Tibial nerve (tissue), 4 donors: ENCODE measurements at regions not wholly inside any gene's neighbourhood (a gene's known extent, or its start where the extent isn't known, plus 50 kb on each side); places are given as distances from the start of the nearest gene placed in this dataset.

Experiments
- DNase-seq, 2 donors: peaks; one replicate each; pipeline ENCODE4 v3.0.0-alpha.2; 2019; ENCODE audit warnings: low spot score in 2 of 2
- H3K27ac ChIP-seq, 4 donors: fragments of 200-600 bp; sonication (generic) in 3 of 4; one replicate each; pipeline ENCODE4 v1.5.1; 2017 to 2019; ENCODE audit warnings: mild to moderate bottlenecking in 1 of 4
- H3K27me3 ChIP-seq, 2 donors: fragments of 200-600 bp; sonication (generic) in 1 of 2; one replicate each; pipeline versions ENCODE4 v1.5.1 to v1.6.0; 2017 to 2019
- H3K36me3 ChIP-seq, 3 donors: fragments of 200-600 bp; sonication (generic); one replicate each; pipeline ENCODE4 v1.5.1; 2018 to 2019
- H3K4me1 ChIP-seq, 4 donors: fragments of 200-600 bp; sonication (generic) in 3 of 4; one replicate each; pipeline ENCODE4 v1.5.1; 2017 to 2019
- H3K4me3 ChIP-seq, 4 donors: fragments of 200-600 bp; sonication (generic) in 3 of 4; one replicate each; pipeline ENCODE4 v1.5.1; 2017 to 2019; ENCODE audit warnings: mild to moderate bottlenecking in 1 of 4, moderate library complexity in 1 of 4
- H3K9me3 ChIP-seq, 4 donors: fragments of 200-600 bp; sonication (generic) in 3 of 4; one replicate each; pipeline ENCODE4 v1.5.1; 2017 to 2019
- EP300 ChIP-seq, 2 donors: sonication (generic); formaldehyde crosslinking; IDR thresholded peaks; one replicate each; pipeline ENCODE4 v1.6.1; 2017; ENCODE audit warnings: antibody characterized with exemption in 2 of 2, mild to moderate bottlenecking in 1 of 2
- POLR2A ChIP-seq, 2 donors: fragments of 450-650 bp; IDR thresholded peaks; one replicate each; pipeline ENCODE4 v1.6.1; 2017; ENCODE audit warnings: antibody characterized with exemption in 2 of 2, mild to moderate bottlenecking in 2 of 2, moderate library complexity in 2 of 2
- WGBS, 2 donors: methylation state at CpG; one replicate each; pipeline ENCODE4 v1.1.5; 2018; 5-methylcytosine and 5-hydroxymethylcytosine counted together
- TF ChIP-seq, protein P1 (sequence below), 5 experiments: fragments of 200-600 bp in 3 of 5; fragments of 450-650 bp in 2 of 5; sonication (generic) in 3 of 5; IDR thresholded peaks; one replicate each; pipeline ENCODE4 v1.5.1; 2016 to 2019; ENCODE audit warnings: antibody characterized with exemption in 5 of 5, mild to moderate bottlenecking in 3 of 5, moderate library complexity in 2 of 5

- no peak overlapping the region for H3K27ac ChIP-seq
- no peaks in the 10 kb centered on the region for H3K9me3 ChIP-seq
- no peaks in the 10 kb centered on the region for H3K27me3 ChIP-seq
- no peaks in the 10 kb centered on the region for H3K36me3 ChIP-seq
- no peak overlapping the region for H3K4me3 ChIP-seq
- 91 to 95% methylated on average over 10 of the region's 10 CpGs for WGBS, 2 donors
- TF ChIP-seq, protein P1, sequence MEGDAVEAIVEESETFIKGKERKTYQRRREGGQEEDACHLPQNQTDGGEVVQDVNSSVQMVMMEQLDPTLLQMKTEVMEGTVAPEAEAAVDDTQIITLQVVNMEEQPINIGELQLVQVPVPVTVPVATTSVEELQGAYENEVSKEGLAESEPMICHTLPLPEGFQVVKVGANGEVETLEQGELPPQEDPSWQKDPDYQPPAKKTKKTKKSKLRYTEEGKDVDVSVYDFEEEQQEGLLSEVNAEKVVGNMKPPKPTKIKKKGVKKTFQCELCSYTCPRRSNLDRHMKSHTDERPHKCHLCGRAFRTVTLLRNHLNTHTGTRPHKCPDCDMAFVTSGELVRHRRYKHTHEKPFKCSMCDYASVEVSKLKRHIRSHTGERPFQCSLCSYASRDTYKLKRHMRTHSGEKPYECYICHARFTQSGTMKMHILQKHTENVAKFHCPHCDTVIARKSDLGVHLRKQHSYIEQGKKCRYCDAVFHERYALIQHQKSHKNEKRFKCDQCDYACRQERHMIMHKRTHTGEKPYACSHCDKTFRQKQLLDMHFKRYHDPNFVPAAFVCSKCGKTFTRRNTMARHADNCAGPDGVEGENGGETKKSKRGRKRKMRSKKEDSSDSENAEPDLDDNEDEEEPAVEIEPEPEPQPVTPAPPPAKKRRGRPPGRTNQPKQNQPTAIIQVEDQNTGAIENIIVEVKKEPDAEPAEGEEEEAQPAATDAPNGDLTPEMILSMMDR (IDR thresholded peaks at IDR 0.05), result no peak
- TF ChIP-seq EP300 (IDR thresholded peaks at IDR 0.05) (no peak), POLR2A (IDR thresholded peaks at IDR 0.05) (no peak)
- H3K4me1 ChIP-seq, result peaks cover 0 to 32% (median 16%) of the 10 kb centered on the region in 4 donors
- DNase-seq, result no peak
Measured at GRCh38 chr9:134216961-134217360, 52.6 kb upstream of the RNU6ATAC start.

DNA sequence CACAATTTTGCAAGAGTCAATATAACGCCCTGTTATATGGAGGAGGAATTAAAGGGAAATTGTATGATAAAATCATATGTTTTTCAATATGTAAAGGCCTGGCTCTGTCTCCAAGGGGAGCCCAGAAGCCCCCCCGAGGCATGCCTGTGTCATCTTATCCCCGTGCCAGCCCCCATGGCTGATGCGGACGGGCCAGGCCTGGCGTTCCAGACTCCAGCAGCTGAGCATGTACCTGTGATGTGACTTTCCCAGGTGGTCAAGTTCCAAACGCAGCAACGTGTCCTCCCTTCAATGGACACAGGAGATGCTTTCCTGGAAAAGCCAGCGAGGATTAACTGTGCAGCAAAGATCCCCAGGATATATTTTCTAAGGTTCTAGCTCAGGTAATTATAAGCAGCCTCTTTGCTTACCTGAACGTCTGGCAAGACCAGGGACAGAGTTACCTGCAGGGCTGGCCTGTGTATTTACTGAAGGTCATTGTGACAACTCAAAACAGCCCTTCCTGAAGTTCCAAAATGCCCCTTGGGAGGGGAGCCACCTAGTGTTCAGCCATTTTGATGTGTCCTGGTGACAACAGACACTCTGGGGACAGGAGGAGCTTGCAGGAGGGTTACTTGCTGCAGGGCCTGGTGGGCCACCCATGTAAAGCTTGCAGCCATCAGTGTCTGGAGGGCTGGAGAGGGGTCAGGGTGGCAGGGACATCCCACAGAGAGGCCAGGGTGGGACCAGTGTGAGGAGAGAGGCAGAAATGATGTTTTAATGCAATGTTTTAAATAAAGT, 53.3 kb upstream of the RNU6ATAC start:
- 94 to 96% methylated on average over 10 of the region's 10 CpGs for WGBS, 2 donors
- no peak overlapping the region for H3K27ac ChIP-seq
- H3K9me3 ChIP-seq, result no peaks in the 10 kb centered on the region
- no peak for DNase-seq
- peaks cover 0 to 32% (median 16%) of the 10 kb centered on the region in 4 donors for H3K4me1 ChIP-seq
- H3K27me3 ChIP-seq, result no peaks in the 10 kb centered on the region
- no peak overlapping the region for H3K4me3 ChIP-seq
- no peaks in the 10 kb centered on the region for H3K36me3 ChIP-seq
- TF ChIP-seq, protein P1 (IDR thresholded peaks at IDR 0.05), result no peak
- TF ChIP-seq EP300 (IDR thresholded peaks at IDR 0.05) (no peak), POLR2A (IDR thresholded peaks at IDR 0.05) (no peak)

DNA sequence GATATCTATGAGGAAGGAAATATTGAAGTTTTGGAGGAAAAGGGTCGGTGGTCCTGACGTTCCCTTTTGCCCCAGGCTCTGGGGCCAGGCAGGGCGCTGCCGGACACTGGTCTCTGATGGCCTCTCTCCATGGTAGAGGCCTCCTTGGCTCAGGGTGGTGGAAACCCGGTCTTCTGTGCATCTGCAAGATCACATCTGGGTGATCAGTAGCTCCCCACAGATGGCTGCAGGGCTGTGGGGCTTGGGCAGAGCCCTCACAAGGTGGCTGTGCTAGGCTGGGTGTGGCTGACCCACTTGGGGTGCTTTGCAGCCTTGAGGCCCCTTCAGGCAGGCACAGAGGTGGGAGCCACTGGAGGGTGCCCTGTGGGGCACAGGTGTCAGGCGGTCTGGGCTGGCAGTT, 53.9 kb upstream of the RNU6ATAC start:
- H3K4me3 ChIP-seq, result no peak overlapping the region
- no peak for DNase-seq
- 89 to 90% methylated on average over 6 of the region's 6 CpGs for WGBS, 2 donors

GRCh38 chr9:134219646-134220060, 55.3 kb upstream of the RNU6ATAC start:
- TF ChIP-seq POLR2A (IDR thresholded peaks at IDR 0.05), result no peak
- no peak for TF ChIP-seq EP300 (IDR thresholded peaks at IDR 0.05)
- TF ChIP-seq, protein P1 (IDR thresholded peaks at IDR 0.05), result no peak
- Histone ChIP-seq H3K9me3 (no peaks in the 10 kb centered on the region), H3K27me3 (no peaks in the 10 kb centered on the region), H3K36me3 (no peaks in the 10 kb centered on the region), H3K4me3 (no peak overlapping the region), H3K27ac (no peak overlapping the region), H3K4me1 (peaks cover 0 to 26% (median 15%) of the 10 kb centered on the region in 4 donors)
- DNase-seq, result no peak
- 83 to 84% methylated on average over 24 of the region's 24 CpGs for WGBS, 2 donors

More for the DNA sequence above, 53.9 kb upstream of the RNU6ATAC start:
- peaks cover 0 to 36% (median 16%) of the 10 kb centered on the region in 4 donors for H3K4me1 ChIP-seq
- no peak overlapping the region for H3K27ac ChIP-seq
- TF ChIP-seq POLR2A (IDR thresholded peaks at IDR 0.05) (no peak), EP300 (IDR thresholded peaks at IDR 0.05) (no peak)
- TF ChIP-seq, protein P1 (IDR thresholded peaks at IDR 0.05), result no peak
- no peaks in the 10 kb centered on the region for H3K9me3 ChIP-seq
- no peaks in the 10 kb centered on the region for H3K36me3 ChIP-seq
- H3K27me3 ChIP-seq, result no peaks in the 10 kb centered on the region

DNA sequence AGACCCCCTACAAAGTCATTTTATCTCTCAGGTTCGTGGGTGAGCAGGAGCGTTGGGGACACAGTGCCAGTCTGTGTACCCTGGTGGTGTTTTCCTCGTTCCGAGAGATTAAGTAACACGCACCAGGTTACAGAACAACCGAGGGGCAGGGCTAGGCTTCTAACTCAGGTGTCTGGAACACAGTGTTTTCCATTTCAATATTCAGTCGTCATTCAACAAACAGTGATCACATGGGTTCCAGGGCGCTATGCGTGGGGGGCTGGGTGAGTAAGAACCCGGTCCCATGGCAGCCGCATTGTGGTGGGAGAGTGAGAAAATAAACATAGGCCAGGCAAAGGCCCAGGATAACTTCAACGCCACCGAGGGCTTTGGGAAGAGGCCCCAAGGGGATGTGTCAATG, 55.9 kb upstream of the RNU6ATAC start:
- Histone ChIP-seq H3K27ac (no peak overlapping the region), H3K9me3 (no peaks in the 10 kb centered on the region), H3K4me1 (peaks cover 0 to 19% (median 10%) of the 10 kb centered on the region in 4 donors), H3K36me3 (no peaks in the 10 kb centered on the region), H3K27me3 (no peaks in the 10 kb centered on the region), H3K4me3 (no peak overlapping the region)
- TF ChIP-seq, protein P1 (IDR thresholded peaks at IDR 0.05), result no peak
- TF ChIP-seq POLR2A (IDR thresholded peaks at IDR 0.05), result no peak
- no peak for TF ChIP-seq EP300 (IDR thresholded peaks at IDR 0.05)
- WGBS, 2 donors, result 84 to 88% methylated on average over 10 to 13 of the region's 13 CpGs
- no peak for DNase-seq
